ENCODE measurements at regions not wholly inside any gene's neighbourhood (a gene's known extent, or its start where the extent isn't known, plus 50 kb on each side); places are given as distances from the start of the nearest gene placed in this dataset.

DNA sequence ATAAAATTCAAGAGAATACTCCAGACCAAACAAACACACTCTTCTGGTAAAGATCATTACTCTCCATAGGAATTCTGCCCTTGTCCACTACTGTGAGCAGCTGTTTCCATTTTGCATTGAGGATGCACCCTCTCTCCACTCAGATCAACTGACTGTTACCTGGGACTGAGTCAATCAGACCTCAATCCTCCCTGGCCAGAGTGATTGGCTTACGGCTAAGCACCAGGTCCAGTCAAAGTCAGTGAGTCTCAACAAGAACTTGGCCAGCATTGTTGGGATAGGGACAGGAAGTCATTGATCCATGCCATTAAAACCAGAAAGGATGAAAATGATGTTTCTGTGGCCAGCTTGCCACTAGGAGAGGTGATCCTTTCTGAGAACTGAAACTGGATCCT, 79.7 kb downstream of the WNT5A start:
- TF ChIP-seq, protein P1, sequence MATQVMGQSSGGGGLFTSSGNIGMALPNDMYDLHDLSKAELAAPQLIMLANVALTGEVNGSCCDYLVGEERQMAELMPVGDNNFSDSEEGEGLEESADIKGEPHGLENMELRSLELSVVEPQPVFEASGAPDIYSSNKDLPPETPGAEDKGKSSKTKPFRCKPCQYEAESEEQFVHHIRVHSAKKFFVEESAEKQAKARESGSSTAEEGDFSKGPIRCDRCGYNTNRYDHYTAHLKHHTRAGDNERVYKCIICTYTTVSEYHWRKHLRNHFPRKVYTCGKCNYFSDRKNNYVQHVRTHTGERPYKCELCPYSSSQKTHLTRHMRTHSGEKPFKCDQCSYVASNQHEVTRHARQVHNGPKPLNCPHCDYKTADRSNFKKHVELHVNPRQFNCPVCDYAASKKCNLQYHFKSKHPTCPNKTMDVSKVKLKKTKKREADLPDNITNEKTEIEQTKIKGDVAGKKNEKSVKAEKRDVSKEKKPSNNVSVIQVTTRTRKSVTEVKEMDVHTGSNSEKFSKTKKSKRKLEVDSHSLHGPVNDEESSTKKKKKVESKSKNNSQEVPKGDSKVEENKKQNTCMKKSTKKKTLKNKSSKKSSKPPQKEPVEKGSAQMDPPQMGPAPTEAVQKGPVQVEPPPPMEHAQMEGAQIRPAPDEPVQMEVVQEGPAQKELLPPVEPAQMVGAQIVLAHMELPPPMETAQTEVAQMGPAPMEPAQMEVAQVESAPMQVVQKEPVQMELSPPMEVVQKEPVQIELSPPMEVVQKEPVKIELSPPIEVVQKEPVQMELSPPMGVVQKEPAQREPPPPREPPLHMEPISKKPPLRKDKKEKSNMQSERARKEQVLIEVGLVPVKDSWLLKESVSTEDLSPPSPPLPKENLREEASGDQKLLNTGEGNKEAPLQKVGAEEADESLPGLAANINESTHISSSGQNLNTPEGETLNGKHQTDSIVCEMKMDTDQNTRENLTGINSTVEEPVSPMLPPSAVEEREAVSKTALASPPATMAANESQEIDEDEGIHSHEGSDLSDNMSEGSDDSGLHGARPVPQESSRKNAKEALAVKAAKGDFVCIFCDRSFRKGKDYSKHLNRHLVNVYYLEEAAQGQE (IDR thresholded peaks at IDR 0.05; ENCODE audit: low read depth, low read length): no peak
- TF ChIP-seq EZH2 (IDR thresholded peaks at IDR 0.05; ENCODE audit: borderline replicate concordance, control insufficient read depth, low read depth, low read length): no peak
- TF ChIP-seq BRCA1 (IDR thresholded peaks at IDR 0.05; ENCODE audit: low read depth, low read length): no peak
- no peak for TF ChIP-seq ETV6 (conservative IDR thresholded peaks at IDR 0.05 in 1 of 2, IDR thresholded peaks at IDR 0.05 in 1 of 2; ENCODE audit: borderline replicate concordance in 1 of 2, low read depth in 1 of 2)
- TF ChIP-seq NRF1 (conservative IDR thresholded peaks at IDR 0.05; ENCODE audit: low read depth, low read length): no peak
- TF ChIP-seq, protein P2, sequence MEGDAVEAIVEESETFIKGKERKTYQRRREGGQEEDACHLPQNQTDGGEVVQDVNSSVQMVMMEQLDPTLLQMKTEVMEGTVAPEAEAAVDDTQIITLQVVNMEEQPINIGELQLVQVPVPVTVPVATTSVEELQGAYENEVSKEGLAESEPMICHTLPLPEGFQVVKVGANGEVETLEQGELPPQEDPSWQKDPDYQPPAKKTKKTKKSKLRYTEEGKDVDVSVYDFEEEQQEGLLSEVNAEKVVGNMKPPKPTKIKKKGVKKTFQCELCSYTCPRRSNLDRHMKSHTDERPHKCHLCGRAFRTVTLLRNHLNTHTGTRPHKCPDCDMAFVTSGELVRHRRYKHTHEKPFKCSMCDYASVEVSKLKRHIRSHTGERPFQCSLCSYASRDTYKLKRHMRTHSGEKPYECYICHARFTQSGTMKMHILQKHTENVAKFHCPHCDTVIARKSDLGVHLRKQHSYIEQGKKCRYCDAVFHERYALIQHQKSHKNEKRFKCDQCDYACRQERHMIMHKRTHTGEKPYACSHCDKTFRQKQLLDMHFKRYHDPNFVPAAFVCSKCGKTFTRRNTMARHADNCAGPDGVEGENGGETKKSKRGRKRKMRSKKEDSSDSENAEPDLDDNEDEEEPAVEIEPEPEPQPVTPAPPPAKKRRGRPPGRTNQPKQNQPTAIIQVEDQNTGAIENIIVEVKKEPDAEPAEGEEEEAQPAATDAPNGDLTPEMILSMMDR (IDR thresholded peaks at IDR 0.05 in 2 of 3, conservative IDR thresholded peaks at IDR 0.05 in 1 of 3; ENCODE audit: control insufficient read depth in 2 of 3, extremely low read depth in 1 of 3, insufficient read depth in 1 of 3, low read depth in 3 of 3, low read length in 3 of 3): no peak
- no peak for TF ChIP-seq RCOR1 (conservative IDR thresholded peaks at IDR 0.05; ENCODE audit: low read depth, low read length)
- no peak for TF ChIP-seq CREM (IDR thresholded peaks at IDR 0.05; ENCODE audit: low read depth)
- no peak for TF ChIP-seq CEBPB (IDR thresholded peaks at IDR 0.05; ENCODE audit: borderline replicate concordance in 1 of 2, low read depth in 2 of 2, low read length in 2 of 2)
- no peak for TF ChIP-seq POLR2A (IDR thresholded peaks at IDR 0.05; ENCODE audit: low read depth, low read length)
- TF ChIP-seq TAF1 (IDR thresholded peaks at IDR 0.05; ENCODE audit: borderline replicate concordance, low read depth, low read length): no peak
- no peak for TF ChIP-seq SMAD1 (IDR thresholded peaks at IDR 0.05; ENCODE audit: low read depth, partially characterized antibody)

Measured in GM12878 (cell line).